ENCODE measurements at regions not wholly inside any gene's neighbourhood (a gene's known extent, or its start where the extent isn't known, plus 50 kb on each side); places are given as distances from the start of the nearest gene placed in this dataset.

GRCh38 chr2:78749638-78750037 is 275.9 kb upstream of the REG3G start:
- CTCF ChIA-PET, result no interaction called here
- ATAC-seq, result no peak

DNA sequence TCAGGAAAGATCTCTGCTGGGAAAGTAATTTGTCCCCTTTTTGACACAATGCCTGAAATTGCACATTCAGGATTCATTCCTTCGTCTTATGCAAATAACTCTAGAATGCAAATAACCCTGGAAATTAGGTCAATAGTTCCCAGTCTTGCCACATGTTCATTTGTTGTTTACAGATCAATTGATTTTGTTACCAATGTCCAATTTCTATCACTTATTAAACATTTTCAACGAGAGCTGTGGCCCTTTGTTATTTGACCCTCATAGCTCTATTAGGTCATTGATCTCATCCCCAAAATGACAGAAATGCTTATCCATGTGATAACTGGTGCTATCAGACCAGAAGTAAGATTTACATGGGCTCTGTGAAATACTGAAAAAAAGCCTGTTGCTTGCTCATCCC is 275.3 kb upstream of the REG3G start:
- POLR2A ChIA-PET, result no interaction called here
- Mint-ChIP-seq H3K36me3 (no peaks in the 10 kb centered on the region), H3K4me3 (no peak overlapping the region), H3K27ac (no peak overlapping the region), H3K27me3 (ENCODE audit: low read depth) (no peaks in the 10 kb centered on the region), H3K4me1 (peaks cover 6% of the 10 kb centered on the region; the same call in 1 of the 2 replicates), H3K9me3 (no peaks in the 10 kb centered on the region)
- DNase-seq (ENCODE audit: low spot score) (no peak), ATAC-seq (no peak)
- TF ChIP-seq, protein P1, sequence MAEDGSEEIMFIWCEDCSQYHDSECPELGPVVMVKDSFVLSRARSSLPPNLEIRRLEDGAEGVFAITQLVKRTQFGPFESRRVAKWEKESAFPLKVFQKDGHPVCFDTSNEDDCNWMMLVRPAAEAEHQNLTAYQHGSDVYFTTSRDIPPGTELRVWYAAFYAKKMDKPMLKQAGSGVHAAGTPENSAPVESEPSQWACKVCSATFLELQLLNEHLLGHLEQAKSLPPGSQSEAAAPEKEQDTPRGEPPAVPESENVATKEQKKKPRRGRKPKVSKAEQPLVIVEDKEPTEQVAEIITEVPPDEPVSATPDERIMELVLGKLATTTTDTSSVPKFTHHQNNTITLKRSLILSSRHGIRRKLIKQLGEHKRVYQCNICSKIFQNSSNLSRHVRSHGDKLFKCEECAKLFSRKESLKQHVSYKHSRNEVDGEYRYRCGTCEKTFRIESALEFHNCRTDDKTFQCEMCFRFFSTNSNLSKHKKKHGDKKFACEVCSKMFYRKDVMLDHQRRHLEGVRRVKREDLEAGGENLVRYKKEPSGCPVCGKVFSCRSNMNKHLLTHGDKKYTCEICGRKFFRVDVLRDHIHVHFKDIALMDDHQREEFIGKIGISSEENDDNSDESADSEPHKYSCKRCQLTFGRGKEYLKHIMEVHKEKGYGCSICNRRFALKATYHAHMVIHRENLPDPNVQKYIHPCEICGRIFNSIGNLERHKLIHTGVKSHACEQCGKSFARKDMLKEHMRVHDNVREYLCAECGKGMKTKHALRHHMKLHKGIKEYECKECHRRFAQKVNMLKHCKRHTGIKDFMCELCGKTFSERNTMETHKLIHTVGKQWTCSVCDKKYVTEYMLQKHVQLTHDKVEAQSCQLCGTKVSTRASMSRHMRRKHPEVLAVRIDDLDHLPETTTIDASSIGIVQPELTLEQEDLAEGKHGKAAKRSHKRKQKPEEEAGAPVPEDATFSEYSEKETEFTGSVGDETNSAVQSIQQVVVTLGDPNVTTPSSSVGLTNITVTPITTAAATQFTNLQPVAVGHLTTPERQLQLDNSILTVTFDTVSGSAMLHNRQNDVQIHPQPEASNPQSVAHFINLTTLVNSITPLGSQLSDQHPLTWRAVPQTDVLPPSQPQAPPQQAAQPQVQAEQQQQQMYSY (CRISPR knock-in tag; IDR thresholded peaks at IDR 0.05), result no peak
- no peak for TF ChIP-seq ZNF671 (CRISPR knock-in tag; IDR thresholded peaks at IDR 0.05)
- TF ChIP-seq ZNF423 (CRISPR knock-in tag; IDR thresholded peaks at IDR 0.05), result no peak
- TF ChIP-seq ZNF317 (CRISPR knock-in tag; IDR thresholded peaks at IDR 0.05; ENCODE audit: borderline replicate concordance, low read depth), result no peak
- TF ChIP-seq, protein P2, sequence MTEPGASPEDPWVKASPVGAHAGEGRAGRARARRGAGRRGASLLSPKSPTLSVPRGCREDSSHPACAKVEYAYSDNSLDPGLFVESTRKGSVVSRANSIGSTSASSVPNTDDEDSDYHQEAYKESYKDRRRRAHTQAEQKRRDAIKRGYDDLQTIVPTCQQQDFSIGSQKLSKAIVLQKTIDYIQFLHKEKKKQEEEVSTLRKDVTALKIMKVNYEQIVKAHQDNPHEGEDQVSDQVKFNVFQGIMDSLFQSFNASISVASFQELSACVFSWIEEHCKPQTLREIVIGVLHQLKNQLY (CRISPR knock-in tag; IDR thresholded peaks at IDR 0.05), result no peak
- TF ChIP-seq, protein P3, sequence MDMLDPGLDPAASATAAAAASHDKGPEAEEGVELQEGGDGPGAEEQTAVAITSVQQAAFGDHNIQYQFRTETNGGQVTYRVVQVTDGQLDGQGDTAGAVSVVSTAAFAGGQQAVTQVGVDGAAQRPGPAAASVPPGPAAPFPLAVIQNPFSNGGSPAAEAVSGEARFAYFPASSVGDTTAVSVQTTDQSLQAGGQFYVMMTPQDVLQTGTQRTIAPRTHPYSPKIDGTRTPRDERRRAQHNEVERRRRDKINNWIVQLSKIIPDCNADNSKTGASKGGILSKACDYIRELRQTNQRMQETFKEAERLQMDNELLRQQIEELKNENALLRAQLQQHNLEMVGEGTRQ (CRISPR knock-in tag; IDR thresholded peaks at IDR 0.05), result no peak
- no peak for TF ChIP-seq CREB1 (CRISPR knock-in tag; IDR thresholded peaks at IDR 0.05)
- no peak for TF ChIP-seq JUN (CRISPR knock-in tag; IDR thresholded peaks at IDR 0.05)
- TF ChIP-seq OVOL2 (CRISPR knock-in tag; IDR thresholded peaks at IDR 0.05; ENCODE audit: borderline replicate concordance), result no peak
- no peak for TF ChIP-seq CREM (CRISPR knock-in tag; IDR thresholded peaks at IDR 0.05)
- TF ChIP-seq, protein P4, sequence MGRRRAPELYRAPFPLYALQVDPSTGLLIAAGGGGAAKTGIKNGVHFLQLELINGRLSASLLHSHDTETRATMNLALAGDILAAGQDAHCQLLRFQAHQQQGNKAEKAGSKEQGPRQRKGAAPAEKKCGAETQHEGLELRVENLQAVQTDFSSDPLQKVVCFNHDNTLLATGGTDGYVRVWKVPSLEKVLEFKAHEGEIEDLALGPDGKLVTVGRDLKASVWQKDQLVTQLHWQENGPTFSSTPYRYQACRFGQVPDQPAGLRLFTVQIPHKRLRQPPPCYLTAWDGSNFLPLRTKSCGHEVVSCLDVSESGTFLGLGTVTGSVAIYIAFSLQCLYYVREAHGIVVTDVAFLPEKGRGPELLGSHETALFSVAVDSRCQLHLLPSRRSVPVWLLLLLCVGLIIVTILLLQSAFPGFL (CRISPR knock-in tag; IDR thresholded peaks at IDR 0.05; ENCODE audit: borderline replicate concordance), result no peak
- no peak for TF ChIP-seq ESRRA (CRISPR knock-in tag; IDR thresholded peaks at IDR 0.05; ENCODE audit: borderline replicate concordance)
- TF ChIP-seq NR1H2 (CRISPR knock-in tag; IDR thresholded peaks at IDR 0.05), result no peak
- TF ChIP-seq MYBL2 (CRISPR knock-in tag; IDR thresholded peaks at IDR 0.05), result no peak
- no peak for TF ChIP-seq FOXJ3 (CRISPR knock-in tag; IDR thresholded peaks at IDR 0.05; ENCODE audit: borderline replicate concordance)
- no peak for TF ChIP-seq SMAD4 (CRISPR knock-in tag; IDR thresholded peaks at IDR 0.05)
- TF ChIP-seq FOXP1 (CRISPR knock-in tag; IDR thresholded peaks at IDR 0.05; ENCODE audit: borderline replicate concordance), result no peak
- no peak for TF ChIP-seq ETV6 (CRISPR knock-in tag; IDR thresholded peaks at IDR 0.05)
- CTCF ChIA-PET, result no interaction called here

More at GRCh38 chr2:78749638-78750037, 275.9 kb upstream of the REG3G start:
- Mint-ChIP-seq H3K36me3 (no peaks in the 10 kb centered on the region), H3K27me3 (ENCODE audit: low read depth) (no peaks in the 10 kb centered on the region), H3K4me1 (peaks cover 6% of the 10 kb centered on the region; the same call in 1 of the 2 replicates), H3K27ac (no peak overlapping the region), H3K4me3 (no peak overlapping the region), H3K9me3 (no peaks in the 10 kb centered on the region)
- TF ChIP-seq NR1H2 (CRISPR knock-in tag; IDR thresholded peaks at IDR 0.05), result no peak
- TF ChIP-seq ATF3 (CRISPR knock-in tag; conservative IDR thresholded peaks at IDR 0.05), result no peak
- TF ChIP-seq FOXP1 (CRISPR knock-in tag; IDR thresholded peaks at IDR 0.05; ENCODE audit: borderline replicate concordance), result no peak
- no peak for TF ChIP-seq ESRRA (CRISPR knock-in tag; IDR thresholded peaks at IDR 0.05; ENCODE audit: borderline replicate concordance)
- TF ChIP-seq, protein P5, sequence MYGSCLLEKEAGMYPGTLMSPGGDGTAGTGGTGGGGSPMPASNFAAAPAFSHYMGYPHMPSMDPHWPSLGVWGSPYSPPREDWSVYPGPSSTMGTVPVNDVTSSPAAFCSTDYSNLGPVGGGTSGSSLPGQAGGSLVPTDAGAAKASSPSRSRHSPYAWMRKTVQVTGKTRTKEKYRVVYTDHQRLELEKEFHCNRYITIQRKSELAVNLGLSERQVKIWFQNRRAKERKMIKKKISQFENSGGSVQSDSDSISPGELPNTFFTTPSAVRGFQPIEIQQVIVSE (CRISPR knock-in tag; IDR thresholded peaks at IDR 0.05; ENCODE audit: borderline replicate concordance), result no peak
- no peak for TF ChIP-seq ZNF423 (CRISPR knock-in tag; IDR thresholded peaks at IDR 0.05)
- no peak for TF ChIP-seq GRHL2 (CRISPR knock-in tag; IDR thresholded peaks at IDR 0.05; ENCODE audit: insufficient replicate concordance, severe bottlenecking)
- TF ChIP-seq, protein P6, sequence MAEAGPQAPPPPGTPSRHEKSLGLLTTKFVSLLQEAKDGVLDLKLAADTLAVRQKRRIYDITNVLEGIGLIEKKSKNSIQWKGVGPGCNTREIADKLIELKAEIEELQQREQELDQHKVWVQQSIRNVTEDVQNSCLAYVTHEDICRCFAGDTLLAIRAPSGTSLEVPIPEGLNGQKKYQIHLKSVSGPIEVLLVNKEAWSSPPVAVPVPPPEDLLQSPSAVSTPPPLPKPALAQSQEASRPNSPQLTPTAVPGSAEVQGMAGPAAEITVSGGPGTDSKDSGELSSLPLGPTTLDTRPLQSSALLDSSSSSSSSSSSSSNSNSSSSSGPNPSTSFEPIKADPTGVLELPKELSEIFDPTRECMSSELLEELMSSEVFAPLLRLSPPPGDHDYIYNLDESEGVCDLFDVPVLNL (CRISPR knock-in tag; IDR thresholded peaks at IDR 0.05; ENCODE audit: borderline replicate concordance, low read depth), result no peak
- TF ChIP-seq MXD4 (CRISPR knock-in tag; IDR thresholded peaks at IDR 0.05; ENCODE audit: borderline replicate concordance), result no peak
- TF ChIP-seq ZBTB21 (CRISPR knock-in tag; IDR thresholded peaks at IDR 0.05; ENCODE audit: borderline replicate concordance), result no peak
- TF ChIP-seq ZNF219 (CRISPR knock-in tag; IDR thresholded peaks at IDR 0.05; ENCODE audit: borderline replicate concordance), result no peak
- no peak for TF ChIP-seq ZNF416 (CRISPR knock-in tag; IDR thresholded peaks at IDR 0.05)
- POLR2A ChIA-PET, result no interaction called here
- no peak for DNase-seq (ENCODE audit: low spot score)
